HepG2 (cell line): ENCODE measurements at regions not wholly inside any gene's neighbourhood (a gene's known extent, or its start where the extent isn't known, plus 50 kb on each side); places are given as distances from the start of the nearest gene placed in this dataset.

Experiments used
- ATAC-seq: fragments of 200-7000 bp; cut with Tn5 transposase; 3 replicates; pipeline ENCODE4 v1.9.1; 2020; ENCODE audit warnings: mild to moderate bottlenecking, moderate library complexity
- BruUV-seq: library from RNA; stranded (reverse); fragments of 400-500 nt; replicated peaks from 2 replicates; lab custom pipeline; 2021; lab: Mats Ljungman, UMichigan
- CTCF ChIA-PET: fragments of 300-600 bp; formaldehyde crosslinking; extraction: SDS; loops from one replicate; lab custom pipeline; 2021; ENCODE audit warnings: low total read pairs, inconsistent platforms, low intra/inter-chr PET ratio; lab: Yijun Ruan, JAX
- POLR2A ChIA-PET: fragments of 350-600 bp; sonication (Branson Sonifier 250); formaldehyde crosslinking; loops from one replicate; lab custom pipeline; 2020; ENCODE audit warnings: antibody characterized with exemption, inconsistent platforms; lab: Yijun Ruan, JAX
- DNase-seq: peaks from one replicate; pipeline ENCODE4 v3.0.0-alpha.2; 2015; ENCODE audit warnings: low spot score
- FAIRE-seq: peaks from 3 replicates; lab custom pipeline; 2011; peaks lifted over from hg19 to GRCh38; lab: Jason Lieb, UNC
- H2AFZ ChIP-seq: one replicate; pipeline ENCODE4 v1.6.1; 2011; ENCODE audit warnings: low read length, inconsistent platforms
- H3K27ac ChIP-seq: fragments of 300-600 bp; 3 replicates; pipeline ENCODE4 v1.8.0; 2011; ENCODE audit warnings: mixed run types, mild to moderate bottlenecking, mixed read lengths, low read length, inconsistent platforms; ENCODE audit not compliant: insufficient read depth; ENCODE audit errors: extremely low read length
- H3K27me3 ChIP-seq, 2 experiments: fragments of 200-600 bp in 1 of 2; 2 replicates in 1 of 2; 3 replicates in 1 of 2; pipeline versions ENCODE4 v1.6.0 to v1.8.0; 2011; ENCODE audit warnings: low read length in 2 of 2, mild to moderate bottlenecking in 2 of 2, moderate library complexity in 2 of 2, inconsistent platforms in 1 of 2; ENCODE audit not compliant: insufficient read depth in 2 of 2, control insufficient read depth in 1 of 2
- H3K36me3 ChIP-seq, 2 experiments: fragments of 200-600 bp in 1 of 2; replicated peaks in 1 of 2; 2 replicates in 1 of 2; 3 replicates in 1 of 2; pipeline versions ENCODE4 v1.5.1 to v1.8.0; 2011; ENCODE audit warnings: low read length in 2 of 2, inconsistent platforms in 1 of 2; ENCODE audit not compliant: insufficient read depth in 2 of 2, control insufficient read depth in 1 of 2
- H3K4me1 ChIP-seq: 2 replicates; pipeline ENCODE4 v1.5.1; 2012; ENCODE audit warnings: low read length, inconsistent platforms; ENCODE audit not compliant: insufficient read depth
- H3K4me2 ChIP-seq: 2 replicates; pipeline ENCODE4 v1.6.0; 2011; ENCODE audit warnings: low read depth, low read length, inconsistent platforms
- H3K4me3 ChIP-seq, 3 experiments: fragments of 200-600 bp in 1 of 3; sonication (generic), shearing (Covaris generic) in 1 of 3; replicated peaks in 1 of 3; 2 replicates each; pipeline ENCODE4 v1.5.1; 2011 to 2016; ENCODE audit warnings: low read length in 3 of 3, inconsistent platforms in 2 of 3, low read depth in 2 of 3, mild to moderate bottlenecking in 2 of 3, control low read depth in 1 of 3, mixed read lengths in 1 of 3; ENCODE audit not compliant: insufficient read depth in 1 of 3
- H3K79me2 ChIP-seq: one replicate; pipeline ENCODE4 v1.6.1; 2011; ENCODE audit warnings: low read length, inconsistent platforms; ENCODE audit not compliant: insufficient read depth
- H3K9ac ChIP-seq: 2 replicates; pipeline ENCODE4 v1.6.0; 2011; ENCODE audit warnings: mild to moderate bottlenecking, low read depth, low read length, inconsistent platforms; ENCODE audit not compliant: insufficient read depth
- H3K9me3 ChIP-seq: 2 replicates; pipeline ENCODE4 v1.5.1; 2012; ENCODE audit warnings: mild to moderate bottlenecking, low read length
- H4K20me1 ChIP-seq: 2 replicates; pipeline ENCODE4 v1.6.0; 2011; ENCODE audit warnings: inconsistent platforms, mild to moderate bottlenecking, low read length, moderate library complexity; ENCODE audit not compliant: insufficient read depth
- CREM ChIP-seq, 2 experiments: sonication (generic) in 1 of 2; formaldehyde crosslinking in 1 of 2; IDR thresholded peaks; 2 replicates each; pipeline versions ENCODE4 v1.4.0 to v1.6.1; 2016 to 2020; ENCODE audit warnings: antibody characterized with exemption in 1 of 2, mild to moderate bottlenecking in 1 of 2, missing genetic modification reagents in 1 of 2
- ELF3 ChIP-seq: IDR thresholded peaks from 2 replicates; pipeline ENCODE4 v1.6.1; 2016; ENCODE audit warnings: missing genetic modification reagents, missing compliant biosample characterization
- NAIF1 ChIP-seq: sonication (generic); formaldehyde crosslinking; IDR thresholded peaks from 2 replicates; pipeline ENCODE4 v1.5.0; 2020; ENCODE audit warnings: mild to moderate bottlenecking, missing genetic modification reagents, borderline replicate concordance
- NONO ChIP-seq, 2 experiments: fragments of 450-650 bp in 1 of 2; sonication (generic) in 1 of 2; formaldehyde crosslinking in 1 of 2; IDR thresholded peaks in 1 of 2; conservative IDR thresholded peaks in 1 of 2; 2 replicates each; pipeline versions ENCODE4 v1.6.1 to v1.8.0; 2017 to 2022; ENCODE audit warnings: mild to moderate bottlenecking in 1 of 2, missing genetic modification reagents in 1 of 2, moderate library complexity in 1 of 2
- PLRG1 ChIP-seq: fragments of 450-650 bp; conservative IDR thresholded peaks from 2 replicates; pipeline ENCODE4 v1.6.1; 2016
- RFX5 ChIP-seq: IDR thresholded peaks from 2 replicates; pipeline ENCODE4 v1.6.1; 2011; ENCODE audit warnings: low read depth, low read length, improper control_type of control experiment
- TBP ChIP-seq: sonication (generic); formaldehyde crosslinking; IDR thresholded peaks from 2 replicates; pipeline ENCODE4 v1.5.0; 2020; ENCODE audit warnings: missing genetic modification reagents
- TEAD3 ChIP-seq: optimal IDR thresholded peaks from 2 replicates; pipeline ENCODE3; 2016; ENCODE audit warnings: borderline replicate concordance
- ZBTB34 ChIP-seq: sonication (generic); formaldehyde crosslinking; IDR thresholded peaks from 2 replicates; pipeline ENCODE4 v1.8.0; 2022; ENCODE audit warnings: mild to moderate bottlenecking, missing genetic modification reagents
- ZNF451 ChIP-seq: sonication (generic); formaldehyde crosslinking; IDR thresholded peaks from 2 replicates; pipeline ENCODE4 v1.5.0; 2020; ENCODE audit warnings: mild to moderate bottlenecking, missing genetic modification reagents
- ZNF549 ChIP-seq: sonication (generic); formaldehyde crosslinking; IDR thresholded peaks from 2 replicates; pipeline ENCODE4 v1.5.0; 2020; ENCODE audit warnings: missing genetic modification reagents
- ZNF770 ChIP-seq: sonication (generic); formaldehyde crosslinking; IDR thresholded peaks from 2 replicates; pipeline ENCODE4 v1.5.0; 2020; ENCODE audit warnings: mild to moderate bottlenecking, missing genetic modification reagents
- ZSCAN29 ChIP-seq: sonication (generic); formaldehyde crosslinking; conservative IDR thresholded peaks from 2 replicates; pipeline ENCODE4 v1.4.0; 2020; ENCODE audit warnings: mild to moderate bottlenecking, missing genetic modification reagents
- WGBS: methylation state at CpG from one replicate; pipeline ENCODE4 v1.1.6; 2017; ENCODE audit warnings: low lambda C conversion rate; 5-methylcytosine and 5-hydroxymethylcytosine counted together
- in situ Hi-C: cut with HindIII; loops from 2 replicates; pipeline ENCODE4 v1.10.0; 2017; ENCODE audit warnings: low pct_unique_long_range_greater_than_20kb; ENCODE audit not compliant: extremely low pct_ligation_motif_present
- intact Hi-C: fragments of 100-400 bp; cut with micrococcal nuclease; formaldehyde crosslinking; loops from one replicate; pipeline ENCODE4 v1.10.0; 2022; ENCODE audit not compliant: unreplicated experiment

GRCh38 chr13:68173111-68173510 lies 943.0 kb upstream of the PCDH9 start:
- H3K27ac ChIP-seq, result no peak overlapping the region
- no peaks in the 10 kb centered on the region for H4K20me1 ChIP-seq
- no peak overlapping the region for H3K4me2 ChIP-seq
- H3K27me3 ChIP-seq, result no peaks in the 10 kb centered on the region
- FAIRE-seq (no peak), ATAC-seq (no peak), DNase-seq (no peak)
- H3K4me1 ChIP-seq, result no peaks in the 10 kb centered on the region
- intact Hi-C loops (no loop called here), in situ Hi-C loops (no loop called here)
- no peak for TF ChIP-seq ZSCAN29 (CRISPR knock-in tag)
- TF ChIP-seq ZNF451 (CRISPR knock-in tag), result no peak
- no peak for TF ChIP-seq RFX5
- no peak for TF ChIP-seq TEAD3 (CRISPR knock-in tag)
- TF ChIP-seq ZBTB34 (CRISPR knock-in tag), result no peak
- no peak for TF ChIP-seq NAIF1 (CRISPR knock-in tag)
- TF ChIP-seq NONO (IDR thresholded peaks at IDR 0.05), result no peak
- no peak for TF ChIP-seq NONO (CRISPR knock-in tag; conservative IDR thresholded peaks at IDR 0.05)
- no peak for TF ChIP-seq PLRG1
- TF ChIP-seq ZNF549 (CRISPR knock-in tag), result no peak
- TF ChIP-seq ELF3, result no peak
- TF ChIP-seq TBP (CRISPR knock-in tag), result no peak
- no peak for TF ChIP-seq ZNF770 (CRISPR knock-in tag)
- TF ChIP-seq CREM (IDR thresholded peaks at IDR 0.05), result no peak
- TF ChIP-seq CREM (CRISPR knock-in tag; IDR thresholded peaks at IDR 0.05), result no peak
- no peaks in the 10 kb centered on the region for H3K9me3 ChIP-seq
- no peak overlapping the region for H3K9ac ChIP-seq
- no peaks in the 10 kb centered on the region for H3K79me2 ChIP-seq
- H2AFZ ChIP-seq, result no peak overlapping the region
- H3K4me3 ChIP-seq, result no peak overlapping the region
- 0% methylated on average over 1 of the region's 2 CpGs for WGBS
- H3K36me3 ChIP-seq, result no peaks in the 10 kb centered on the region
- CTCF ChIA-PET, result no interaction called here
- BruUV-seq, result no TSS peak
- POLR2A ChIA-PET, result no interaction called here
